ENCODE measurements at regions not wholly inside any gene's neighbourhood (a gene's known extent, or its start where the extent isn't known, plus 50 kb on each side); places are given as distances from the start of the nearest gene placed in this dataset.
"Not testable (repeated sequence)": the region's sequence is repeated elsewhere in the genome, so short reads cannot be mapped to it uniquely, and the experiment has no call there.

DNA sequence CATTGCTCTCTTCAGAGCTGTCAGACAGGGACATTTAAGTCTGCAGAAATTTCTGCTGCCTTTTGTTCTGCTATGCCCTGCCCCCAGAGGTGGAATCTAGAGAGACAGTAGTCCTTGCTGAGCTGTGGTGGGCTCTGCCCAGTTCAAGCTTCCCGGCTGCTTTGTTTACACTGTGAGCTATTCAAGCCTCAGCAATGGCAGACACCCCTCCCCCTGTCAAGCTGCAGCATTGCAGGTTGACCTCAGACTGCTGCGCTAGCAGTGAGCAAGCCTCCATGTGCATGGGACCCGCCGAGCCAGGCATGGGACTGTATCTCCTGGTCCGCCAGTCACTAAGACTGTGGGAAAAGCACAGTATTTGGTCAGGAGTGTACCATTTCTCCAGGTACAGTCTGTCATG is 53.6 kb upstream of the MAPK10 start:
- not testable (repeated sequence) for H3K4me3 ChIP-seq (ENCODE audit: low read depth, low read length); DNase-seq (ENCODE audit: low read depth)

DNA sequence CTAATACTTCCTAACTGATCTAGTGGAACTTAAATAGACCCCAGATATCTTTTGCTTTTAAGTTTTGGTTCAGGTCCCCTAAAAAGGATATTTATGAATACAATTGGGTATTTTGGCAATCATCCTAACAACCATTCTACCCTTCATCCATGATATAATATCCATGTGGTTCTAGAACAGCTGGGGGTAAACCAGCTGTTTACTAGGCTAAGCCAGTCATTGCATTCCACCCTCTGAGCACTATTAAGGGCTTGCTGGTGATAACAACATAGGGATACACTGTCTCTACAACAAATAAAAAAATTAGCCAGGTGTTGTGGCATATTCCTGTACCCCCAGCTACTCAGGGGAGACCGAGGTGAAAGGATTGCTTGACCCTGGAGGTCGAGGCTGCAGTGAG is 54.8 kb upstream of the MAPK10 start:
- DNase-seq (ENCODE audit: low read depth): peak; percentile 20
- no peak overlapping the region for H3K4me3 ChIP-seq (ENCODE audit: low read depth, low read length)
- TF ChIP-seq, protein P1, sequence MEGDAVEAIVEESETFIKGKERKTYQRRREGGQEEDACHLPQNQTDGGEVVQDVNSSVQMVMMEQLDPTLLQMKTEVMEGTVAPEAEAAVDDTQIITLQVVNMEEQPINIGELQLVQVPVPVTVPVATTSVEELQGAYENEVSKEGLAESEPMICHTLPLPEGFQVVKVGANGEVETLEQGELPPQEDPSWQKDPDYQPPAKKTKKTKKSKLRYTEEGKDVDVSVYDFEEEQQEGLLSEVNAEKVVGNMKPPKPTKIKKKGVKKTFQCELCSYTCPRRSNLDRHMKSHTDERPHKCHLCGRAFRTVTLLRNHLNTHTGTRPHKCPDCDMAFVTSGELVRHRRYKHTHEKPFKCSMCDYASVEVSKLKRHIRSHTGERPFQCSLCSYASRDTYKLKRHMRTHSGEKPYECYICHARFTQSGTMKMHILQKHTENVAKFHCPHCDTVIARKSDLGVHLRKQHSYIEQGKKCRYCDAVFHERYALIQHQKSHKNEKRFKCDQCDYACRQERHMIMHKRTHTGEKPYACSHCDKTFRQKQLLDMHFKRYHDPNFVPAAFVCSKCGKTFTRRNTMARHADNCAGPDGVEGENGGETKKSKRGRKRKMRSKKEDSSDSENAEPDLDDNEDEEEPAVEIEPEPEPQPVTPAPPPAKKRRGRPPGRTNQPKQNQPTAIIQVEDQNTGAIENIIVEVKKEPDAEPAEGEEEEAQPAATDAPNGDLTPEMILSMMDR (conservative IDR thresholded peaks at IDR 0.05; ENCODE audit: low read depth, low read length): no peak

DNA sequence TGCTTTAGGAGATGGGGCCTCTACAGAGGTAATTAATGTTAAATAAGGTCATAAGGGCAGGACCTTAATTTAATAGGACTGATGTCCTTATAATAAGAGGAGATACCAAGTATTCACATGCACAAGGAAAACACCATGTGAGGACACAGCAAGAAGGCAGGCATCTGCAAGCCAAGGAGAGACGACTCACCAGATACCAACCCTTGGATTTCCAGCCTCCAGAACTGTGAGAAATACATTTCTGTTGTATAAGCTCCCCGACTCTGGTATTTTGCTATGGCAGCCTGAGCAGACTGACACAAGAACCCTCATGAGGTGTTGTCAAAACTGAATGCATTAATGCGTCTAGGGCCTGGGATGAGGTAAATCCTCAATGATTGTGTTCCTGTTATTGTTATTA is 56.2 kb upstream of the MAPK10 start:
- no peak for DNase-seq (ENCODE audit: low read depth)
- TF ChIP-seq, protein P1 (conservative IDR thresholded peaks at IDR 0.05; ENCODE audit: low read depth, low read length): no peak
- no peak overlapping the region for H3K4me3 ChIP-seq (ENCODE audit: low read depth, low read length)

DNA sequence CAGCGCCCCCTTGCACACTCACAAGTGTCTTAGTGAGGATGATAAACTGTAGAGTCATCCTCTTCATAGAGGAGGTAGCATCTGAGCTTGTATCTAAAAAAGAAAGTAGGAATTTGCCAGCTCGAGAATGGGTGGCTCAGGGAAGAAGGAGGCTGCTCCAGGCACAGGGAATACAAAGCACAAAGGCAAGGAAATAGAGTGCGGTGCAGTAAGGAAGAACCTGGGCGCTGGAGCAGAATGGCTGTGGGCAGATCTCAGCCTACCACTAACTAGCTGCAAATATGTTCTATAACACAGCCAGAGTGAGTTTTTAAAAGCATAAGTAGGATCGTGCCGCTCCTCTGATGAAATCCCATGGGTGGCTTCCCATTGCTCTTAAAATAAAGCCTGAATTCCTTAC is 61.6 kb upstream of the MAPK10 start:
- DNase-seq (ENCODE audit: low read depth): no peak
- no peak overlapping the region for H3K4me3 ChIP-seq (ENCODE audit: low read depth, low read length)
- TF ChIP-seq, protein P1 (conservative IDR thresholded peaks at IDR 0.05; ENCODE audit: low read depth, low read length): no peak

DNA sequence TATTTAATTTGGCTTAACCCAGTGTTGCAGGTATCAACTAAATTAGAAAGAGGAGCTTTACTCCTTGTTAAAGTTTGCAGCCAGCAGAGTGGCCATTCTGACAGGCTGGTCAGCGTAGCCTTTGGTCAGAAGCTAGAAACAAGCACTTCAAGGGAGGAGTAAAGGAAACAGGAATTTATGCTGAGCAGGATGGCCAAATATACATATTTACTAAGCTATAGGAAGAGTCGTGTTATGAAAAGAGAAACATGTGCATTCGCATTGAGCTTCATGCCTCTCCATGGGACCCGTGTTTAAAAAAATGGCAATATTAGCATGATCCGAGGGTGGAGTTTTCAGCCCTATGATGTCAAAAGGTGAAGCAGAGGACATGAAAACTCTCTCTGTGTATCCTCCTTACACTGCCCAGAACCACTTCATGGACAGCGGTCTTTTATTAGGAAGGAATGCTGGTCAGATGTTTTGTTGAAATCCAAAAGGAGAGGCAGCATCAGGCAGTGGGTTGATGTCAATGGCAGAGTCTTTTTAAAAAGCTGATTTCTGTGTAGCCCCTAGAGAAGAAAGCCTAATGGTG is 71.8 kb upstream of the MAPK10 start:
- no peak for DNase-seq (ENCODE audit: low read depth)
- TF ChIP-seq, protein P1 (conservative IDR thresholded peaks at IDR 0.05; ENCODE audit: low read depth, low read length): no peak
- H3K4me3 ChIP-seq (ENCODE audit: low read depth, low read length): no peak overlapping the region

DNA sequence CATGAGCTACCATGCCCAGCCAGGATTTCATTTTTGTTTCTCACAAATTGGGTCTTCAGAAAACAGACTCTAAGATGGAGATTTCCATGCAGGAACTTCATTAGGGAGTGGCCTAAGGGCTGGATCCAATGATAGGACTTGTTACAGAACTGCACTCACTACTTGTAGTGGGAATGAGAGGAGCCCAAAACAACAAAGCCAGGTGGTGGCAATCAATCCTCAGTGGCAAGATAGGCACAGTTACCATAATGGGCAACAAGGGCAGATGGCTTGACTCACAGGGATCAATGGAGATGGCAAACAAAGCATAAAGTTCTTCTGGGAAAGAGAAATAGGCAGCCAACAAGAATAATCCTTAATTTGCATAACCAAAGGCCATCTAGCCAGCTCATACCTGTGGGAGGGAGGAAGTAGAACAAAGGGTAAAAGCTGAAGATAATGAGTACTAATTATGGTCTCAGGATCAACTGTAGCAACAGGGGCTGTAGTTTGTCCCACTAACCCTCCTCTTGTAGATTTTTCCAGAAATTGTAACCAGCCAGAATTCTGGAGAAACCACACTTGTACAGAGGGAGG is 72.8 kb upstream of the MAPK10 start:
- no peak for DNase-seq (ENCODE audit: low read depth)
- H3K4me3 ChIP-seq (ENCODE audit: low read depth, low read length): no peak overlapping the region
- TF ChIP-seq, protein P1 (conservative IDR thresholded peaks at IDR 0.05; ENCODE audit: low read depth, low read length): no peak

DNA sequence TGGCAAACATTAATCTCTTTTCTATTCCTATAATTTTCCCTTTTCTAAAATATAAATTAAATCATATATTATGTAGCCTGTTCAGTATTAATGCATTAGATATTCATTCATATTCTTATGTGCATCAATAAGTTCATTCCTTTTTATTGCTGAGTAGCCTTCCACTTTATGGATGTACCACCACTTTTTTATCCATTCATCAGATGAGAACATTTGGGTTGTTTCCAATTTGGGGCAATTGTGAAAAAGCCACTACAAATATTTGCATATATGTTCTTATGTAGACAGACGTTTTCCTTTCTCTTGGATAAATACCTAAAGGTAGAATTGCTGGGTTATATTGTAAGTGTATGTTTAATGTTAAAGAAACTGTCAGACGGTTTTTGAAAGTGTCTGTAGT is 79.4 kb upstream of the MAPK10 start:
- H3K4me3 ChIP-seq (ENCODE audit: low read depth, low read length): no peak overlapping the region
- TF ChIP-seq, protein P1 (conservative IDR thresholded peaks at IDR 0.05; ENCODE audit: low read depth, low read length): no peak
- DNase-seq (ENCODE audit: low read depth): no peak

Measured in choroid plexus epithelial cell (primary cell).